ENCODE measurements at regions not wholly inside any gene's neighbourhood (a gene's known extent, or its start where the extent isn't known, plus 50 kb on each side); places are given as distances from the start of the nearest gene placed in this dataset.

DNA sequence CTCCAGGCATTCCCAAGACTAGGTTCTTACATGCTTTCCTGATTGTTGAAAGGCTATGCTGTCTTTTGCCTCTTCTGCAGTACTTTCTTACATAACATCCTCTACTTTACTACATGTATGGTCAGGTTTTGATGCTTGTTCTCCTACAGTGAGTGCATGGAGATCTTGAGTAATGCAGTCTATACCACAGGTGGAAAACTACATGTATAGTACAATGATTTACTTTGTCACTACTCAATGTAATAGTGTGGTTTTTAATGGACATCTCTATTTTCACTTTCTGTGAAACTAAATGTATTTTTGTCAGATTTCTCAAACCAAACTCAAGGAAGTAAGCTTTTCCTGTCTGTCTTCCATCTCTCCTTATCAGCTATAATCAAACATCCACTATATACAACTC, 657.0 kb downstream of the TUSC7 start:
- intact Hi-C loops (cut with DNase I; ENCODE audit: low total_unique reads): no loop called here
- no peak for DNase-seq (ENCODE audit: low spot score in 2 of 2)
- TF ChIP-seq, protein P1, sequence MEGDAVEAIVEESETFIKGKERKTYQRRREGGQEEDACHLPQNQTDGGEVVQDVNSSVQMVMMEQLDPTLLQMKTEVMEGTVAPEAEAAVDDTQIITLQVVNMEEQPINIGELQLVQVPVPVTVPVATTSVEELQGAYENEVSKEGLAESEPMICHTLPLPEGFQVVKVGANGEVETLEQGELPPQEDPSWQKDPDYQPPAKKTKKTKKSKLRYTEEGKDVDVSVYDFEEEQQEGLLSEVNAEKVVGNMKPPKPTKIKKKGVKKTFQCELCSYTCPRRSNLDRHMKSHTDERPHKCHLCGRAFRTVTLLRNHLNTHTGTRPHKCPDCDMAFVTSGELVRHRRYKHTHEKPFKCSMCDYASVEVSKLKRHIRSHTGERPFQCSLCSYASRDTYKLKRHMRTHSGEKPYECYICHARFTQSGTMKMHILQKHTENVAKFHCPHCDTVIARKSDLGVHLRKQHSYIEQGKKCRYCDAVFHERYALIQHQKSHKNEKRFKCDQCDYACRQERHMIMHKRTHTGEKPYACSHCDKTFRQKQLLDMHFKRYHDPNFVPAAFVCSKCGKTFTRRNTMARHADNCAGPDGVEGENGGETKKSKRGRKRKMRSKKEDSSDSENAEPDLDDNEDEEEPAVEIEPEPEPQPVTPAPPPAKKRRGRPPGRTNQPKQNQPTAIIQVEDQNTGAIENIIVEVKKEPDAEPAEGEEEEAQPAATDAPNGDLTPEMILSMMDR (IDR thresholded peaks at IDR 0.05): no peak
- TF ChIP-seq POLR2A (IDR thresholded peaks at IDR 0.05): no peak
- H3K4me3 ChIP-seq (ENCODE audit: low read depth, poor library complexity, severe bottlenecking): no peak overlapping the region

DNA sequence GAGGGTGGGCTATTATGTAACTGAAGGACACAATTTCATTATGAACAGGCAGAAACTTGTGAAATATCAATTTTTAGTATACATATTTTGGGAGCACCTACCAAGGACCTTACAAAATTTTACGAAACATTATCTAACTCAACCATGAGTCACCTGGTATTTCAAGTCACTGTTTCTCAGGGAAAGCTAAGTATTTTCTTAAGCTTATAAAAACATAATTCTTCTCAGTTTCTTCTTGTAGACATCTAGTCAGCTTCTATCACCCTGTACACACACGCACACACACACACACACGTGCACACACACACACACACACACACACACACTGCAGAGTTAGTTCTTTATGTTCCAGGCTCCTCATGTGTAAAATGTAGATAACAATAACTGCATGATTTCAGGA, 658.3 kb downstream of the TUSC7 start:
- intact Hi-C loops (cut with DNase I; ENCODE audit: low total_unique reads): no loop called here
- 89 to 93% methylated on average over 3 of the region's 3 CpGs for WGBS, 2 donors
- no peak overlapping the region for H3K4me3 ChIP-seq (ENCODE audit: low read depth, poor library complexity, severe bottlenecking)
- DNase-seq (ENCODE audit: low spot score in 2 of 2): no peak
- no peak for TF ChIP-seq POLR2A (IDR thresholded peaks at IDR 0.05)
- TF ChIP-seq, protein P1 (IDR thresholded peaks at IDR 0.05): no peak

DNA sequence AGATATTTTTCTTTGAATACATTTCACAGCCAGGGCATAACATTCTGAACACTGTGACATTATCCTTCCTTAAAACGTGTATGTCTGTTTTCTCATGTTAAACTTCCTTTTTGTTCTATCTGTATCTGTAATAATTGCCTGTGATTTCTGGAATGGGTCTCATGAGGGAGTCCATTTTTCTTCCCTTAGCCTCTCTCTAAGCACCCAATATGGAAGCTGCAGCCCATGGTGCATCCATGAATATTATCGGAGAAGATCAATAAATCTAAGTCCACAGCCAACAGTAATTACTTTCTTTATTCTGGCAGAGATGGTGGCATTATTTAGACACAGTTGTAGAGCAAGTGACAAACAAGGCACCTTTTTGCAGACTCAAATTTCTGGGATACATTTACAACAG, 671.1 kb downstream of the TUSC7 start:
- no peak for TF ChIP-seq POLR2A (IDR thresholded peaks at IDR 0.05)
- TF ChIP-seq, protein P1 (IDR thresholded peaks at IDR 0.05): no peak
- 65 to 66% methylated on average over 2 of the region's 2 CpGs for WGBS, 2 donors
- no peak for DNase-seq (ENCODE audit: low spot score in 2 of 2)
- intact Hi-C loops (cut with DNase I; ENCODE audit: low total_unique reads): no loop called here
- H3K4me3 ChIP-seq (ENCODE audit: low read depth, poor library complexity, severe bottlenecking): no peak overlapping the region

DNA sequence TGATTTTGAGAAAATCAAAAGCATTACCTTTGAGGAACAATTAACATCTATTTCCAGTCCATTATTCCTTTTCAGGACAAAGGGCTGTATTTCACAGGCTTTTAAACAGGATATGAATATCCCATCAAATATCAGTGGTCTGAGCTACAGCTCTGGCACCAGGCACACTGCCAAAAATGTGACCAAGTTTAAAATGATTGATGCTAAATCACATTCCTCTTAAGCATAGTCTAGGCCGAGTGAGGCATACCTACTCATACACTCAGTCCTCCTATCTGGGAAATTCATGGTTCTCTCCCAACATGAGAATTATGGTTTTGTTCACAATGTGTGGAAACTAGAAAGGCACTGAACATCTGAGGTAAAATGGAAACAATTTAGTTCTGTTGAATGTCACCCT, 683.5 kb downstream of the TUSC7 start:
- 42 to 59% methylated on average over 1 of the region's 1 CpG for WGBS, 2 donors
- no peak overlapping the region for H3K4me3 ChIP-seq (ENCODE audit: low read depth, poor library complexity, severe bottlenecking)
- intact Hi-C loops (cut with DNase I; ENCODE audit: low total_unique reads): no loop called here
- no peak for TF ChIP-seq POLR2A (IDR thresholded peaks at IDR 0.05)
- TF ChIP-seq, protein P1 (IDR thresholded peaks at IDR 0.05): no peak
- DNase-seq (ENCODE audit: low spot score in 2 of 2): no peak

DNA sequence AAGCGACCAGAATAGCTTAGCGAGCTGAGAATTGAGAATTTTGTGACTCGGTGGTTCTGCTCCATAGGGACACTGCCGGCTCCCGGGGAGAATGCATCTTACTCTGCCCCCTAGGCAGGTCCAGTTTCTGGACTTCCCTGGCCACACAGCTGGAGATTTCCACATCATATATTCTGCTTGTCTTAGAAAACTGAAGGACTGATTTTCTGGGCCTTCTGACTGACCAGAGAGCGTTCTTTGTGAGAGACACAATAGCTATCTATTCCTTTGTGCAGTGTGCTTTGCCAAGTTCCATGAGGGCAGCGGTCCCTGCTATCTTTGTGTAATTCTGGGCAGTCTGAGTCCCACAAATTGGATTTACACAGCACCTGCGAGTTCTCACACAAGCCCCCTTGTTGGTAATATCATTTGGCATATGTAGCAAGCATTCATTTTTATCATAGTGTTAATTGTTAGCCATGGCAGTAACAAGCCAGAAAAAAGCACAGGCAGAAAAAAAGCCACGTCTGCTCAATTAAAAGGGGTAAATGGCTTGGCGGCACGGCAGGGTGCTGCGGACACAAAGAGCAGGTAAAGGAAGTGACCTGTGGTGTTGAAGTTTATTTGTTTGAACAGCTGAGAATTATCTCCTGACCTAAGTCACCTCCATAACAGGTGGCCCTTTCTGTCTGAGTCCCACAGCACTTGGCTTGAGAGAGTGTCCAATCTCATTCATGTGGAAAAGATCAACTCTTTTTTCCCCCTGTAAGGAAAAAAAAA, 688.7 kb downstream of the TUSC7 start:
- no peak overlapping the region for H3K4me3 ChIP-seq (ENCODE audit: low read depth, poor library complexity, severe bottlenecking)
- 81% methylated on average over 12 of the region's 12 CpGs for WGBS, 2 donors
- intact Hi-C loops (cut with DNase I; ENCODE audit: low total_unique reads): no loop called here
- TF ChIP-seq, protein P1 (IDR thresholded peaks at IDR 0.05): no peak
- no peak for TF ChIP-seq POLR2A (IDR thresholded peaks at IDR 0.05)
- no peak for DNase-seq (ENCODE audit: low spot score in 2 of 2)

All from lower leg skin (tissue), 4 donors.